NCI-H146 (cell line): ENCODE measurements at regions not wholly inside any gene's neighbourhood (a gene's known extent, or its start where the extent isn't known, plus 50 kb on each side); places are given as distances from the start of the nearest gene placed in this dataset.

Experiments used
- DNase-seq: peaks from one replicate; lab custom pipeline; 2025; lab: John Stamatoyannopoulos, UW

DNA sequence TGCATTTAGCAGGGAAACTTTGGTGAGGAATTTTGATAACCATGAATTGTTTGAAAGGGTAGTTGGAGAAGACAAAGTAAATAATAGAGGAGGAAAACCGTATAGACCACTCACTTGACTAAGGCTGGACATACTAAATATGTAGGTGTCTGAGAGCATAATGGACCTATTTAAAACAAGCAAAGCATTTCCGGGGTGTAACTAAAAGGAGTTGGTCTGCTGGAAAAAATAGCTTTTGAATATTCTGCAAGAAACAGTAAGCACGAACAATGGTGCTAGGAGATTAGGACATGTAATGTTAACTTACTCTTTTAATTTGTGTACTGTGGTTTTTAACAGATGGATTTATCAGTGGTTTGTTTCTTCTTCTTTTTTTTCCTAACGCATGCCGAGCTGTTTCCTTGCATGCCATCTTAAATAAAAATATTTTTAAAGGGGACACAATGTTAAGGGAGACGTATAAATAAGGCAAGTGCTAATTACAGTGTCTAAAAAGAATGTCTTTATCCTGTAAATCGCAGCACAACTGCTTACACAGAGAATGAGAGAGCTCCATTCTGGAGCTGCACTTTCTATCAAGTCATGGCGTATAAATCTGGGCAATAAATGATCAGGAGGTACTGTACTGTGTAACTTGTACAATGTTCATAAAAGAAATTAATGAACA is 492.1 kb downstream of the LMO4 start:
- no peak for DNase-seq

DNA sequence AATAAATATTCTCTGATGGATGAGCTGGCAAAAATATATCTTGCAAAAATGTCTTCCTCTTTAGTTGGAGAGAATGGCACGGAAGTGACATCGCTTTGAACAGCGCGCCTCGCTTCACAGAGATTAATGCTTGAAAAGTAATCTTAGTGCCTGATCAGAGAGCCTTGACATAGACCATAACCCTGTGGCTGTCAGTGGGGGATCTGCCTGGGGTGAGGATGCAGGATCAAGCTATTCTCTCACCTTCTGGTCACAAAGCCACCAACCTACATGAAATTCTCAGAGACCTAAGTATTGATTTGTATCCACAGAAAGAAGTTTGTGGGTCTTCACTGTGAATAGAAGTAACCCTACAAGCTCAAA is 492.6 kb downstream of the LMO4 start:
- DNase-seq, result no peak

DNA sequence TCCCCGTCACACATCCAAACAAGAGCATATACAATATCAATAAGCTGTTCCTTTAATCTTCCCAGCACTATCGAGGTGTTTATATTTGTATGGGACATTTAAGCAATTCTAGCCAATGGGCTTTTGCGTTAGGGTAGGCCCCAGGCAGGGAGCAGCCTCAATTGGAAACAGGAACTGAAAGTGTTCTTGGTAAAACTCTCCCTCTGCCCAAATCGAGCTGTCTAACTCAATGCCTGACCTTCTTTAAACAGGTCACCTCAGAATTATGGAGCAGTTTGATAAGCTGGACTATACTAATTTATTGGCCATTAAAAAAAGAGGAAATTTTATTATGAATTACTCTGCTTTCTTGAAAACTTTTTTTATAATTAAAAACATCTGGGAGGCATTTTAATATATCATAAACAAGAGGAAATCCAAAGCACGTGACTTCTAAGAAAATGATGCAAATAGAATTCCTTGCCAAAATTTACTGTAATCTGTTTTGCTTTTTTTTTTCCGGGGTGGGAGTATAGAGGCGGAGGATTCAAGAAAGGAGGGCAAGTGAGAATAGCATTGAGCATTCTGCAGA is 498.1 kb downstream of the LMO4 start:
- DNase-seq, result no peak

DNA sequence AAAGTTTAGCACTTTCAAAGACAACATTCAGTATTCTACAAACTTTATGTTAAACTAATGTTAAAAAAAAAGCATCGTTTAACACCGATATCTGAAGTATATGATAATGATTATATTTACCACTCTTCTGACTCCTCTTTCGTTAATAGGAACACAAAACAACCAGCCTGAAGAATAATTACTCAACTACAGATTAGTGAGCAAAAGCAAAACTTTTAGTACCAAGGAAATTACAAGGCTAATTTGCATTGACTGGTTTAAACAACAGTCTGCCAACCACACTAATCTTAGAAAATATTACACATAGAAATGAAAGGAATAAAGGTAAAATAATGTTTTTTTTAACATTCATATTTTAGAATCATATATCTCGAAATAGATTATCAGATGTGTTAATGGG is 500.7 kb downstream of the LMO4 start:
- DNase-seq, result no peak

DNA sequence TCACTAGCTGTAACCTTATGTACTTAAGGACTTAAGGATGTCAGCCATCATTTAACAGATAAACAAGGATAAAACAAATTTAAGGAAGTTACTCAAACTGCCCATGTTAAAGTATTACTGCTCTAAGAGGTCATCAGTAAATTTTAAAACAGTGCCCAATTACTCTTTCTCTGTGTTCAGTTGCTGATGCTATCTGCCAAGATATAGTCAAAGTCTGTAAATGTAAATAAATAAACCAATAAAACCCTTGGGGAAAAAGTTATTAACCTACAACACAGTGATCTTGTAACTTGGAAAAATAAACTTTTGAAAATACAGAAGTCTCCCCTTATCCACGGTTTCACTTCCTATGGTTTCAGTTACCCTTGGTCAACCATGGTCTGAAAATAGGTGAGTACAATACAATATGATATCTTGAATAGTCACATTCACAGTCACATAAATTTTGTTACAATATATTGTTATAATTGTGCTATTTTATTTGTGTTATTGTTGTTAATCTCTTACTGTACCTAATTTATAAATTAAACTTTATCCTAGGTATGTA is 501.8 kb downstream of the LMO4 start:
- DNase-seq, result no peak

DNA sequence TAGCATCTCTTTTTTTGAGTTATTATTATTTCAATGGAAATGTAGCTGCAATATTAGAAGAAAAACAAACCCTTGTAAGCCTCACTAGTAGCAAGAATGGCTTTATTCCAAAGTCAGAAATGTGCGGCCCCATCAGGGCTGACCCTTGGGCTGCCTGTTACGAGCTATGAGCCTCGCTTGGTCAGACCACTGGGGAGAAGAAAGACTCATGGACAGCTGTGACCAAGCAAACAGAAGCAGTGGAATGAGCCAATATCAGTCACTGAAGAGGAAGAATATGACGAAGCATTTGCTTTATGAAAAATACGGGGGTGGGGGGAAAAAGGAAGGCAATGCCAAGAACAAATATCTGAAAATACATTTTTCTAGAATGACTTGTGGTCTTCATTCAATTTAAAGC is 504.5 kb downstream of the LMO4 start:
- DNase-seq, result no peak

DNA sequence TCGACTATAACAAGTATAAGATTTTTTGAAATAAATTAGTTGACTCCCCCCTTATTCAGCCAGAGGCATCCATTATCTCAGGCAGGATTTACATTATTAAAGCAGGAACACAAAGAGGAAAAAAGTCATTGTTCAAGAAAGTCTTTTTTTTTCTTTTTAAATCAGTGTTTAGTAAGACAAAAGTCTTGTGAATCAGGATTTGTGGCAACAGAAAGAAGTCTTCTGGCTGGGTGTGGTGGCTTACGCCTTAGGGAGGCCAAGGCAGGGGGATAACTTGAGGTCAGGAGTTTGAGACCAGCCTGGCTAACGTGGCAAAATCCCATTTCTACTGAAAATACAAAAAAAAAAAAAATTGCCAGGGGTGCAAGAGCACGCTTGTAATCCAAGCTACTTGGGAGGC is 505.5 kb downstream of the LMO4 start:
- no peak for DNase-seq

DNA sequence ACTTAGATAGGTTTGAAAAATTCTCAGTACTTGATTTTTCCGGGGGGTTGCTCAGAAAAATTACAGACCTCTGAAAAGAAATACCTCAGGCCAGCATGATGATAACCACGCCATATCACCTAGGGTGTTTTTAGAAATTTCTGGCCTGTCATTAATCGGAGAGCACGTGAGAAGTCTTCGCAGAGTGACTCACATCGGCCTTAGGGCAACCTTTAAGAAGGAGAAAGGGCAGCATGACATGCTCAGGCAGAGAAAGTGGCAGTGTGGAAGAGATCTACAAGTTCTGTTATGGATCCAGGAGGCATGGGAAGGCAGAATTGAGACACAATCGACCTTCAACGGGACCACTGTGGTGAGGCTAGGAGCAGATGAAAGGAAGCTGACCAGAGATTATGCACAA is 506.3 kb downstream of the LMO4 start:
- no peak for DNase-seq

DNA sequence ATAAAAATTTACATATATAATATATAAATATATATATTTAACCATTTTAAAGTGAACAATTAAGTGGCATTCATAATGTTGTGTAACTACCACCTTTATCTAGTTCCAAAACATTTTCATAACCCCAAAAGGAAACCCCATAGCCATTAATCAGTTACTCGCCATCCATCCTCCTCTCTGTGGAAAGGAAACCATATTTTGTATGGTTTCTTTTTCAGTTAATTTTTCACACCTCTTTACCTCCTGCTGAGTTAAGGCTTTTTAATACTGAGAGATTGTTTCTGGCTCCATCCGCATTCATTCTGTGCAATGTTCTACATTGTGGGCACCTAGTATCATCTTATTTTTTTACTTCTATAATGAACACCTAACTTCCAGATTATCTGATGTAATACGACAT is 512.1 kb downstream of the LMO4 start:
- DNase-seq, result no peak

DNA sequence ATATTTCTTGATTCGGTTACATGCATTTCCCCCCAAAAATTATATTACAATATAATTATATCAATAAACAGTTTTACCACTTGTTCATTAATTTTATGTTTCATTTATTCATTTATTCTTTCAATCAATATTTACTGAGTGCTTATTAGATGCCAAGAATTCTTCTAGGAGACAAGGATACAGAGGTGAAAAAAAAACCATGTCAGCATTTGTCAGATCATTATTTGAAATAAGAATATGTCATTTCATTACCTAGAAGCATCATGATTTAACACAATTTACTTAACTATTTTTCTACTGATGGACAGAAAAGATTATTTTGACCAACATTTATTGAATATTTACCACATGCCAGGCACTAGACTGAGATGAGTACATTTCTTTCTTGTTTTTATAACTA is 512.7 kb downstream of the LMO4 start:
- no peak for DNase-seq

DNA sequence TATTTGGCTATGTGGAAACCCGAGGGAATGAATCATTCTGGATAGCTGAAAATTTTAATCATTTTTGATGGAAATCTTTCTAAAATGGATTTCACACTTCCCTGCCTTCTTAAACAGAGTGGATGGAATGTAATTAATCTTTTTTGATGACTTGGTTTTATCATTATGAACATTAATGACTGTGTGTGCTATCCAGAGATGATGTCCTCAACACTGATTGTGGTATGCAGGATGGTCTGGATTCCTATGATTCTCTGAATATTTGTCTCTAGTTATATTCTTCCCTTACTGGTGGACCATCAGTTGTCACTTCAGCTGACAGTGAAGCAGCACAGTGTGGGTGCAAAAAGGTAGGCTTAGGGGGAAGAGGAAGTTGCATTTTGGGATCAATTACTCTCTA is 513.5 kb downstream of the LMO4 start:
- no peak for DNase-seq

DNA sequence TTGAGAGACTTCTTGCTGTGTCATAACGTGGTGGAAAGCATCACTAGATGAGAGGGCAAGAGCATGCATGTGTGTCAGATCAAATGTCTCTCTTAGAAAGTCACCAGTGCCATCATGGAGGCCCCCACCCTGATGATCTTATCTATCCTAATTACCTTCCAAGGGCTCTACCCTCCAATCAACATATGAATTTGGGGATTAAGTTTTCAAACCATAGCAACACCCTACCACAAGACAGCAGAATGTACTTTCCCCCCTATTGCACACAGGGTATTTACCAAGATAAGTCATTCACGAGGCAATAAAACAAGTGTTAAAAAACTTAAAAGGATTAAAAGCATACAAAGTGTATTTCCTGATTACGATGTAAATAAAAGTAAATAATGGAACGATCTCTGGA is 515.6 kb downstream of the LMO4 start:
- DNase-seq, result no peak

DNA sequence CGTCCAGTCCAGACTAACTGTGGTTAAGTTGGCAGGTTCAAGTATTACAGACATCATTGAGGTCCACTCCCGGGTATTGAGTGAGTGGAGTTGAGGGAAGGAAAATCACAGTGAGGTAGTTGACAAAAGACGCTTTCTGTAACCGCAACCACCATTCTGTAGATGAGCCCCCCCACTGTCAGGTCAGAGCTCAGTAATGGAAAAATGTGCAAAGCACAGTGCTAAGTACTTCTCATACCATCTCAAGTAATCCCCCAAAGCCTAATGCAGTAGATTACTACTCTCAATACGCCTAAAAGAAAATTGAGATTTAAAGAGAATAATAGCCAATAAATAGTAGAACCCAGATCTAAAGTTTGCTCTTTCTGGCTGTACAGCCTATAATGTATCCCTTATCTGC is 522.8 kb downstream of the LMO4 start:
- no peak for DNase-seq

DNA sequence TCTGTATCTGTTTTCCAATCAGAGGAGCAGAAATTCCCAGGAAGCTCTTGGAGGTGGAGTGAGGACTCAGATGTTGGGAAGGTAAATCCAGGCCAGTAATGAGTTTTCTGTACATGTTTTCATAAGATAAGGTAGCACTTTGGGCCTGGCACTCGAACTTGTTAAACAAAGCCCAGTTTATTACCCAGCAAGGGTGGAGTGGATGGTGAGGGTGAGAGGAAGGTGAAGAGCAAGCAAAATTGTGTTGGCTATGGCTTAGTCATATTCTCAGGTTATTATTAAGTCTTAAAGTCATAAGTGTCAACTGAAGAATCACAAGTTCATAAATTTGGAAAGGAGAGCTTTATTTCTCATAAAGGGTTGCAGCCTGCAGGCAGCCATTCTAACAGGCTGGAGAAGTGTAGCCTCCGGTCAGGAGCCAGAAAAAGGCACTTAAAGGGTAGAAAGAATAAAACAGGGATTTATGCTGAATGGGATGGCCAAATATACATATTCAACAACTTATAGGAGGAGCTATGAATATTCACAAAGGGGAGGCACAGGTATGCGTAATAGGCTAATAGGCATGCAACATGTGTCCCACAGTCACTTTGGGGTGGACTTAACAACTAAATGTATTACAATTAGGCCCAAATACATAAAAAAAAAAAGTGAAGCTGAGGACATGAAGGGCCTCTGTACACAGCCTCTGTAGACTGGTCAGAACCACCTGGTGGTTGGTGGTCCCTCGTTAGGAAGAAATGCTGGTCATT is 523.9 kb downstream of the LMO4 start:
- no peak for DNase-seq

DNA sequence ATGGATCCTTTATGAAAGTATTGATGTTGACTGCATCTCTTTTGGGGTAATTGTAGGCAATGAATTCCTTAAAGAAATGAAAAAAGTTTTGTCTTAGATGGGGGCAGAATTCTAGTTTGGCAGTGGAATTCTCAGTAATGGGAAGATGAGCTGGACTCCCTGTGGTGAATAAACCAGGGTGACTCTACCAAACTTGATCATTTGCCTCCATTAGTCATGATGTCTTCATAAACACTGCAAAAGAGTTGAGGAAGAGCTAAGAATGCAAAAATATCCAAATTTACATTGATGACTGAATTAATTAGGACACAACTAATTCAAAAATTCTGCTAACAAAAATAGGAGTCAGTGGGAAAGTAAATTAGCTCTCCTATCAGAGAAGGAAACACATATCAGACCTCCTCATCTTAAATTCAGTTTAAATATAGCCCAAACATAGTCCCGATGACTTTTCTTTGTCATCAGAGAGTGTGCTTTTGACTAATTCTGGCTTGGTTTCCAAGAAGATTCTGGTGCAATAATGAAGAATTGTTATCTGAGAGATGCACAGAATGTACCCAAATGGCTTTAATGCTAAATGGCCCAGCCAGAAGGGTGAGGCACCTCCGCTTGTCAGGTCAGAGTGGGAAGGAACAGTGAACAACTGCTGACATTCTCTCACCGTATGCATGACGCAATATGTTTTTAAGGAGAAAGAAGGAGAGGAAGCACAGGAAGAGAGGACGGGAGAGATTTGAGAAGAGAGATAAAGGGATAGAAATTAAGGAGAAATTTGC is 525.1 kb downstream of the LMO4 start:
- no peak for DNase-seq

DNA sequence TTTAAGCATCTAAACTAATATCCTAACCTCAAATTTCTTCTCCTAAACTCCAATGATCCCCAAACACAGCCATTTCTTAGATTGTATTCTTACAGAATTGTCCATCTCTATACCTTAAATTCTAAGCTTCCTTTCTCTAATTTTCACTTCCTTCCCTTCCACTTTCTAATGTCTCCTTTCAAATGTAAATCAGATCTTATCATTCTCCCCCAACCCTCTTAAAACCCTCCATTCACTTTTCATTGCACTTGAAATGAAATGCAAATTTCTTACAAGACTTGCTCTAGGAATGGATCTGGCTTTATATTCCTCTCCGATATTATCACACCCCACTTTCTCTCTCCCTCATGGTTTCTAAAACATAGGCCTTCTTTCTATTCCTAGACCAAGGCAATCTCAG is 534.6 kb downstream of the LMO4 start:
- DNase-seq, result no peak

DNA sequence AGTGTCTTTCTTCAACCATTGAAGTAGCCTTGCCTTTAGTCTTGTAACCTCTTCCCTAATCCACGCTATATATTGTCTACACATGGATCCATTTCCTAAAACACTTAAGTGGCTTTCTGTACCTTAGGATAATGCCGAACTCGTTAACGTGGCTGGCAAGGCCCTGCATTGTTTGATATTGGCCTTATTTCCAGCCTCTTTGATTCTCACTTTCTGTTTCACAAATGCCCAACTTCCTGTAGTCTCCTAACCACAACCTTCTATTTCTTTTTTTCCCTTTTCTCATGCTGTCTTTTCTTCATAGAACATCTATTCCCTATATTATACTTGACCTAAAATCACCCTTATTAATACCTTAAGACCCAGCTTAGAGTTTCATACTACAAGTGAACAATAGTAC is 536.0 kb downstream of the LMO4 start:
- no peak for DNase-seq

DNA sequence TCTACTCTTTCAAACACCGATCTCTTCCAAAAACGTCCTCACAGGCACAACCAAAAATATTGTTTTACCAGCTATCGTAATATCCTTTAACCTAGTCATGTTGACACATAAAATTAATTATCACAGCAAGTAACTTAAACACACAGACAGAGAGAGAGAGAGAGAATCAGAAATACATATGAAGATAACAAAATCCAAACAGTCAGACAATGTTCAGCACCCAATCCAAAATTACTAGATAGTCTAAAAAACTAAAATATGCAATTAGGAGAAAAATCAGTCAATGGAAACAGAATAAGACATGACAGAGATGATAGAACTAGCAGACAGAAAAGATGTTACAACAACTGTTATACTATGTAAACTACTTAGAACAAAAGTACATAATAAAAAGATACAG is 537.7 kb downstream of the LMO4 start:
- no peak for DNase-seq

DNA sequence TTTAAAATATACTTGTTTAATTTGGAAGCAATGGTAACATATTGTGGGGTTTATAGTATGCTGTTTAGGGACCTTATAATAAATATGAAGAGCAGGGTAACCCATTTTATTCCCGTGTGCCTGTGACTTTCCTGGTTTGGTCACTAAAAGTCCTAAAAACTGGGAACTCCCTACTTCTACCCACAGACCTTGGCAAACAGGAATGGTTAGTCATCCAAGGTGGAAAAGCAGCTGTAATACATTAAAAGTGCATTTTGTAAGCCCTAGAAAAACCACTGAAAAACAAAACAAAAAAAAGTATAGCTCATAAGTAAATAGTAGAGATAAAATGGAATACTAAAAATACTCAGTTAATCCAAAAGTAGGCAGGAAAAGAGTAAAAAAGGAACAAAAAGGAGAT is 538.9 kb downstream of the LMO4 start:
- DNase-seq, result no peak

DNA sequence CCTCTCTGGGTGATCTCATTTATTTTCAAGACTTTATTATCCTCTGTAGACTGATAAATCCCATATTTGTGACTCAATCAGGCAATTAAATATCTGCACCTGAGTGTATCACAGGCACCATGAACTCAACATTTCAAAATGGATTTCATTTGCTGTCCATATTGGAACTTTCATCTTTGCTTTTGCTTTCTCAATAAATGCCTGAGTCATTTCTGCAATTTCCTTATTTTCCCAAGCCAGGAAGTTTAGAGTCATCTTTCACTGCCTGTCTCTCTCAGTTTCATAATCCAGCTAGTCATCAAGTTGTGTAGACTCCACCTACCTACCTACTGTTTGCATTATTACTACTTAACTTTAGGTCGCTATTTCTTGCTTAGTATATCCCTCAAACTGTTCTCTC is 540.9 kb downstream of the LMO4 start:
- no peak for DNase-seq

DNA sequence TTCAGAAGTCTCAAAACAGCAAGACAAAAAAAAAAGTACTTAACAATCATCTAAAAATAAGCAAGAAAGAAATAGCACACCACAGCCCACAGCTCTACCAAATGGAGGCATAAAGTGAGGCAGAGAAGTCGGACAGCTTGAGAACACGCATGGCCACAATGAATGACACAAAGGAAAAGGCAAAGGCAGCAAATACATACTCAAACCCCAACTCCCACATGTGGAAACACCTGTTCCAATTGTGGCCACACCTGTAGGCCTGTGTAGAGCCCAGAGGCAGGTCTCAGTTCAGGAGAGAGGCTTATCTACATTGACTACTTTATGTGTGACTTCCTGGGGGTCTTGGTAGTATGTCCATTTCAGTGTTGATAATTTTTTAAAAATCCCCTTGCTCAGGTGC is 543.5 kb downstream of the LMO4 start:
- DNase-seq, result no peak

DNA sequence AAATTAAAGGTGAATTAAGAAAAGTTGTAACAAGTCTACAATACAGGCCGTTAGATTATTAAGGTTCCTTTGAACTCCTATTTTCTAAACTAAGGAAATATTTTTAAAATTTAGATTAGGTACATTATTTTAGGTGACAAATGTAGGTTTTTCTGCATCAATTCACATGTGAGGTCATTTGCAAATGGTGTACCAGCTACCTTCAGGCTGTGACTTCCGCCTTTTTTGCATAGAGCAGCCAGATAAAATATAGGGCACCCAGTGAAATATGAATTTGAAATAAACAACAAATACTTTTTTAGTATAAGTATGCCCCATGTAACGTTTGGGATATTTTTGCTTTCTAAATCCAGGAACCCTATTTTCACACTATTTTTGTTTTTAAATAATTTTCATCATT is 544.0 kb downstream of the LMO4 start:
- DNase-seq, result no peak

DNA sequence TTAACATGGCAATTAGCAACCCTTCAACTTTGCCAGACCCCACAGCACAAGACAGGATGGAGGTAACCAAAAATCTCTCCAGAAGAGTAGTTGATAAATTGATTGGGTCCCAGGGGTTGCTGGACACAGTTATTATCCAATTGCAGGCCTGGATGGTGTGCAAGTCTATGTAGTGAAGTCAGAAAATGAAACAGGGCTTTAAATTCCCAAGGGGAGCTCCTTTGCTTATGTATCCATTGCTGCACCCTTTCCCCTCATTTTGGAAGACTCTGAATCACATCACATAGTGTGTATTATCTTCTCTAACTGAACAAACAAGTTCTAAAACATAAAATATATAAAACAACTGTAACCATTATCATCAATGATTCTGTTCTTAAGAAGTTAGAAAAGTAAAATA is 550.2 kb downstream of the LMO4 start:
- DNase-seq, result no peak
